NT2/D1 (cell line): ENCODE measurements at regions not wholly inside any gene's neighbourhood (a gene's known extent, or its start where the extent isn't known, plus 50 kb on each side); places are given as distances from the start of the nearest gene placed in this dataset.

ENCODE experiments used
- DNase-seq: peaks from one replicate; pipeline ENCODE4 v3.0.0-alpha.2; 2011; ENCODE audit warnings: low read depth, low spot score
- H3K27me3 ChIP-seq: 2 replicates; pipeline ENCODE4 v1.6.0; 2011; ENCODE audit warnings: mild to moderate bottlenecking; ENCODE audit not compliant: insufficient read length, insufficient read depth
- H3K36me3 ChIP-seq: 2 replicates; pipeline ENCODE4 v1.6.1; 2011; ENCODE audit warnings: mild to moderate bottlenecking, low read length, mixed read lengths; ENCODE audit not compliant: insufficient read depth, insufficient read length
- H3K4me1 ChIP-seq: 2 replicates; pipeline ENCODE4 v1.5.1; 2011; ENCODE audit not compliant: insufficient read depth, insufficient read length
- H3K4me3 ChIP-seq: 2 replicates; pipeline ENCODE4 v1.5.1; 2011; ENCODE audit warnings: low read depth; ENCODE audit not compliant: insufficient read length
- H3K9ac ChIP-seq: 2 replicates; pipeline ENCODE4 v1.6.0; 2011; ENCODE audit warnings: low read depth; ENCODE audit not compliant: insufficient read length
- H3K9me3 ChIP-seq: 2 replicates; pipeline ENCODE4 v1.5.1; 2011; ENCODE audit warnings: mild to moderate bottlenecking, low read length; ENCODE audit not compliant: insufficient read depth
- SUZ12 ChIP-seq: IDR thresholded peaks from 2 replicates; pipeline ENCODE4 v1.6.1; 2011; ENCODE audit not compliant: insufficient read length, insufficient read depth; ENCODE audit errors: extremely low read depth
- YY1 ChIP-seq: IDR thresholded peaks from 2 replicates; pipeline ENCODE4 v1.6.1; 2011; ENCODE audit not compliant: insufficient read length, insufficient read depth
- ZNF274 ChIP-seq: IDR thresholded peaks from 2 replicates; pipeline ENCODE4 v1.6.1; 2011; ENCODE audit warnings: mild to moderate bottlenecking, low read depth, low read length

- no peak overlapping the region for H3K9ac ChIP-seq
- DNase-seq = no peak
- H3K4me3 ChIP-seq = no peak overlapping the region
- no peaks in the 10 kb centered on the region for H3K36me3 ChIP-seq
- peaks cover 12% of the 10 kb centered on the region; the same call in 1 of the 2 replicates for H3K9me3 ChIP-seq
- TF ChIP-seq YY1 = no peak
- H3K4me1 ChIP-seq = no peaks in the 10 kb centered on the region
- H3K27me3 ChIP-seq = no peaks in the 10 kb centered on the region
Measured at GRCh38 chr12:79534029-79534867, 156.5 kb downstream of the PAWR start.

DNA sequence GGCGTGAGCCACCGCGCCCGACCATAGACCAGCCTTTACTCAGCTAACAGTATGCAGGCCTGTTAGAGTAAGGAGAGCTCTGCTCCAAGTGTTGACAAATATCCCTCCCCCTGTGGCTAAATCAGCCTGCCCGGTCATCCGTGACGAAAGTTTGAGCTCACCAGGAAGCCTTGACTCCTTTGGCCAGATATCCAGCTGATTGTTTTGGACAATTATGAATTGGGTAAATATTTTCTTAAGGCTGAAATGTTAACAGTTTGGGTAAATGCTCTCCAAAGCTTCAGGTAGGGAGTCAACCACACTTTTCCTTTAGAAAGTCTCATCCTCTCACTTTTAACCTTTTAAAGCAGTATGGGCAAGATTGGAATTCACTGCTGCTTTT is 157.9 kb downstream of the PAWR start:
- TF ChIP-seq YY1 (no peak), ZNF274 (no peak), SUZ12 (no peak)

DNA sequence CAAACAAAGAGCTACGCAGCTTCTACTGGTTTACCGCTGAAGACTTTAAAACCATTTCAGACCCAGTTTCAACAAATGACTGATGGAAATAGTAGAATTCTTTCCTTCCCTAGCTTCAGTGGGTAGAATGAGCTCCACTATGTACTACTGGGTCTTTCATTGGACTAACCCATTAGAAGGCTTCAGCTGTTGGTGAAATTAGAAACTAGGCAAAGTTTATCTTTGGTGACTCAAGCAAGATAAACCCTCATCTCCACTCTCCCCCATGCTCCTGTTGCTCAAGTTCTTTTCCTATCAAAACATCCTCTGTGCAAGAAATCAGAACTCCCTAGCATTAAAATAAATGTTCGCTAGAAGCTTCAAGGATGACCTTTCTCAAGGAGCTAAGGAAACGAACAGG is 159.2 kb downstream of the PAWR start:
- Histone ChIP-seq H3K9ac (no peak overlapping the region), H3K4me3 (no peak overlapping the region), H3K27me3 (no peaks in the 10 kb centered on the region), H3K4me1 (no peaks in the 10 kb centered on the region), H3K9me3 (0 out of 2 replicates have a peak, but pooled peaks cover 4% of the 10 kb centered on the region), H3K36me3 (no peaks in the 10 kb centered on the region)
- DNase-seq = no peak
- TF ChIP-seq SUZ12 = no peak
- no peak for TF ChIP-seq ZNF274
- no peak for TF ChIP-seq YY1

More for the DNA sequence above, 157.9 kb downstream of the PAWR start:
- Histone ChIP-seq H3K4me3 (no peak overlapping the region), H3K27me3 (no peaks in the 10 kb centered on the region), H3K36me3 (no peaks in the 10 kb centered on the region), H3K9ac (no peak overlapping the region), H3K9me3 (peaks cover 11% of the 10 kb centered on the region; the same call in 1 of the 2 replicates), H3K4me1 (no peaks in the 10 kb centered on the region)
- DNase-seq = no peak

DNA sequence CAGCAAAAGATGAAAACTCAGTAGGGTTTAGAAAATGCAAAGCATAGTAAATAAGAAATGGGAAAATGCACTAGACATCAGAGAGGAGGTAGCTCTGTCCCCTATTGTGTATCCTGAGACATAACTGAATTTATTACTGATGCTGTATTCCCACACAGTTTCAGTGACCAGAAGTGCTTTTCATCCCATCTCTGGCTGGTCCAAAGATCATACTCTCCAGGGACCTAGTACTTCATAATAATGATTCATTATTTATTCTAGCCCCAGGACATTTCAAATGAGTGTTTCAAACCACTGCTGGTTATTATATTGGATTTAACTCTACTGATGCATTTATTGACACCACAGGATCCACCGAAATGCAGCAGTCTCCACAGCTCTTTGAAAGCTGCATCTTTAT is 163.3 kb downstream of the PAWR start:
- Histone ChIP-seq H3K9ac (no peak overlapping the region), H3K9me3 (no peaks in the 10 kb centered on the region), H3K27me3 (no peaks in the 10 kb centered on the region), H3K4me1 (no peaks in the 10 kb centered on the region), H3K36me3 (no peaks in the 10 kb centered on the region), H3K4me3 (no peak overlapping the region)
- TF ChIP-seq YY1 (no peak), ZNF274 (no peak), SUZ12 (no peak)
- no peak for DNase-seq

DNA sequence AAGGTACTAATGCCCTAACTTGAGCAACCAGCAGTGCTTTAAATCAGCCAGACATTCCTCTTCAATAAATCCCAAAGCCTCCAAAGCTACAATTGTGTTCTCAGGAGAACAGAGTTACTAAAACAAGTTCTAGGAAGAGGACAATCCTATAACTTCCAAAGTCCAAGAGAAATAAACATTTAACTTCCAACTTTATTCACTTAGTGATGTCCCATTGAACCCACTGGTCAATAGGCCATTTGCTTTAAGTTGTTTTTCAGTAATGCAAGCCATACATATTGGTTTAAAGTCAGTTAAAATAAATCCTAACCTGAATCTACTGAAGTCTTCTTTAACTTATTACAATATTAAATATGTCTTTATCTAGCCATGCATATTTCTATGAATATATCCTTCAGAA is 165.4 kb downstream of the PAWR start:
- TF ChIP-seq YY1 (no peak), ZNF274 (no peak), SUZ12 (no peak)
- no peak overlapping the region for H3K4me3 ChIP-seq
- H3K9ac ChIP-seq = no peak overlapping the region
- H3K36me3 ChIP-seq = no peaks in the 10 kb centered on the region
- no peaks in the 10 kb centered on the region for H3K27me3 ChIP-seq
- H3K9me3 ChIP-seq = no peaks in the 10 kb centered on the region
- H3K4me1 ChIP-seq = no peaks in the 10 kb centered on the region
- no peak for DNase-seq

DNA sequence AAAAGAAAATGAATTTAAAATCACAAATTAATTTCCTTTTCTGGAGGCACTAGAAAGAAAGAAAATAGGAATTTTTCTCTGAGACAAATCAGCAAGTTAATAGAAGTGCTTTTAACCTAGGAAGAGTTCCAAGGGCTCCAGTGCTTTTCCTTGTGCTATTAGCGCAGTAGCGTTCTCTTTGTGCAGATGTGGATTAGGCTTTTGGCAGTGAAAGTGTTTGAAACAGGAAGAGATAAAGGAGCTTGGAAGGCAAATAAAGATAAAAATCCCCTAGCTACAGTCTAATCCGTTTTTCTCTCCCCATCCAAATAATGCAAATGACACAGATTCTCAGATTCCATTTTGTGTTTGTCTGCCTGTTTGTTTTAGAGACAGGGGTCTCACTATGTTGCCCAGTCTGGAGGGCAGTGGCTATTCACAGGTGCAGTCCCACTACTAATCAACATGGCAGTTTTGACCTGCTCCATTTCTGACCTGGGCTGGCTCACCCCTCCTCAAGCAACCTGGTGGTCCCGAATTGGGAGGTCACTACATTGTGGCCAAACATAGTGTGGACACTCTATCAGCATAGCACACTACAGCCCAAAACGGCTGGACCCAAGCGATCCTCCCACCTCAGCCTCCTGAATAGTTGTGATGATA is 166.1 kb downstream of the PAWR start:
- Histone ChIP-seq H3K9me3 (no peaks in the 10 kb centered on the region), H3K27me3 (no peaks in the 10 kb centered on the region), H3K4me1 (no peaks in the 10 kb centered on the region), H3K9ac (no peak overlapping the region), H3K36me3 (no peaks in the 10 kb centered on the region), H3K4me3 (no peak overlapping the region)
- DNase-seq = no peak
- no peak for TF ChIP-seq SUZ12
- TF ChIP-seq YY1 = no peak
- no peak for TF ChIP-seq ZNF274

GRCh38 chr12:79522989-79523386 is 167.8 kb downstream of the PAWR start:
- H3K9me3 ChIP-seq = no peaks in the 10 kb centered on the region
- no peaks in the 10 kb centered on the region for H3K36me3 ChIP-seq
- no peak for DNase-seq
- H3K4me1 ChIP-seq = no peaks in the 10 kb centered on the region
- no peak overlapping the region for H3K4me3 ChIP-seq
- no peak overlapping the region for H3K9ac ChIP-seq
- TF ChIP-seq YY1 (no peak), SUZ12 (no peak), ZNF274 (no peak)
- no peaks in the 10 kb centered on the region for H3K27me3 ChIP-seq
